GM12865 (cell line): ENCODE measurements at regions not wholly inside any gene's neighbourhood (a gene's known extent, or its start where the extent isn't known, plus 50 kb on each side); places are given as distances from the start of the nearest gene placed in this dataset.
A peak's percentile ranks its signal among the peaks of the same experiment; 100 is the strongest.

ENCODE experiments used
- DNase-seq: peaks from one replicate; pipeline ENCODE4 v3.0.0; 2010; ENCODE audit warnings: low read depth
- H3K4me3 ChIP-seq: 2 replicates; pipeline ENCODE4 v1.5.1; 2011; ENCODE audit warnings: mild to moderate bottlenecking, low read depth, low read length, control low read depth
- CTCF ChIP-seq: IDR thresholded peaks from 2 replicates; pipeline ENCODE4 v1.5.1; 2011; ENCODE audit warnings: low read length, control low read depth, low read depth, inconsistent platforms; ENCODE audit not compliant: insufficient read depth; ENCODE audit errors: missing control alignments

GRCh38 chr7:86947929-86948328 lies 111.5 kb downstream of the ELAPOR2 start:
- no peak for TF ChIP-seq CTCF
- DNase-seq = no peak
- H3K4me3 ChIP-seq = no peak overlapping the region

- H3K4me3 ChIP-seq = no peak overlapping the region
- TF ChIP-seq CTCF = no peak
- DNase-seq = no peak
These were observed 116.0 kb downstream of the ELAPOR2 start for GRCh38 chr7:86943447-86943846.

GRCh38 chr7:86942995-86943394 lies 116.5 kb downstream of the ELAPOR2 start:
- H3K4me3 ChIP-seq = no peak overlapping the region
- no peak for DNase-seq
- no peak for TF ChIP-seq CTCF

- no peak for DNase-seq
- no peak for TF ChIP-seq CTCF
- no peak overlapping the region for H3K4me3 ChIP-seq
These were observed 117.4 kb downstream of the ELAPOR2 start for GRCh38 chr7:86942081-86942480.

- H3K4me3 ChIP-seq = no peak overlapping the region
- peak; percentile 80 for DNase-seq
- peak; percentile 58 for TF ChIP-seq CTCF
These were observed 120.1 kb downstream of the ELAPOR2 start for GRCh38 chr7:86939197-86939814.

GRCh38 chr7:86937363-86937878 lies 122.0 kb downstream of the ELAPOR2 start:
- DNase-seq = no peak
- no peak for TF ChIP-seq CTCF
- H3K4me3 ChIP-seq = no peak overlapping the region

GRCh38 chr7:86933295-86933845 lies 126.1 kb downstream of the ELAPOR2 start:
- H3K4me3 ChIP-seq = no peak overlapping the region
- DNase-seq = no peak
- no peak for TF ChIP-seq CTCF
